ENCODE measurements at regions not wholly inside any gene's neighbourhood (a gene's known extent, or its start where the extent isn't known, plus 50 kb on each side); places are given as distances from the start of the nearest gene placed in this dataset.

- Histone ChIP-seq H3K27me3 (ENCODE audit: control insufficient read depth in 2 of 2, insufficient read depth in 2 of 2, low read length in 2 of 2) (no peaks in the 10 kb centered on the region), H3K4me2 (replicated peaks; ENCODE audit: extremely low read depth, low read length, poor library complexity, severe bottlenecking) (no peak overlapping the region), H3K4me3 (replicated peaks in 1 of 3; ENCODE audit: low read depth in 2 of 3, low read length in 3 of 3) (no peak overlapping the region), H3K36me3 (replicated peaks in 1 of 2; ENCODE audit: control insufficient read depth in 1 of 2, insufficient read depth in 2 of 2, low read length in 2 of 2) (no peaks in the 10 kb centered on the region), H3K79me2 (ENCODE audit: insufficient read depth, low read length) (no peaks in the 10 kb centered on the region), H3K9me3 (replicated peaks in 1 of 2; ENCODE audit: control insufficient read depth in 1 of 2, insufficient read depth in 1 of 2, low read length in 2 of 2) (peaks cover 0 to 7% of the 10 kb centered on the region in 2 donors), H2AFZ (ENCODE audit: insufficient read depth, low read depth, low read length, poor library complexity, severe bottlenecking) (no peak overlapping the region), H3K4me1 (ENCODE audit: control insufficient read depth in 1 of 2, insufficient read depth in 2 of 2, low read length in 2 of 2) (no peaks in the 10 kb centered on the region), H3K27ac (ENCODE audit: low read depth in 1 of 2, low read length in 2 of 2) (no peak overlapping the region), H4K20me1 (ENCODE audit: insufficient read depth, low read length) (no peaks in the 10 kb centered on the region), H3K9ac (ENCODE audit: insufficient read depth, low read length, poor library complexity, severe bottlenecking) (no peak overlapping the region)
- TF ChIP-seq CTCF (IDR thresholded peaks at IDR 0.05) = no peak
- intact Hi-C loops (cut with micrococcal nuclease) = no loop called here
- DNase-seq = no peak
- Mint-ChIP-seq H3K4me1 (no peaks in the 10 kb centered on the region), H3K36me3 (no peaks in the 10 kb centered on the region), H3K9me3 (peaks cover 5 to 23% (median 12%) of the 10 kb centered on the region in 7 donors), H3K27me3 (ENCODE audit: low read depth in 3 of 3) (no peaks in the 10 kb centered on the region), H3K27ac (no peak overlapping the region), H3K4me3 (no peak overlapping the region)
- 75% methylated on average over 3 of the region's 3 CpGs for WGBS (ENCODE audit: insufficient coverage)
Observed at GRCh38 chr18:27674411-27674810, 489.3 kb upstream of the CHST9 start.

- Mint-ChIP-seq H3K9me3 (peaks cover 5 to 23% (median 12%) of the 10 kb centered on the region in 7 donors), H3K27me3 (ENCODE audit: low read depth in 3 of 3) (no peaks in the 10 kb centered on the region), H3K36me3 (no peaks in the 10 kb centered on the region), H3K4me1 (no peaks in the 10 kb centered on the region), H3K4me3 (no peak overlapping the region), H3K27ac (no peak overlapping the region)
- Histone ChIP-seq H3K36me3 (replicated peaks in 1 of 2; ENCODE audit: control insufficient read depth in 1 of 2, insufficient read depth in 2 of 2, low read length in 2 of 2) (no peaks in the 10 kb centered on the region), H4K20me1 (ENCODE audit: insufficient read depth, low read length) (no peaks in the 10 kb centered on the region), H3K9me3 (replicated peaks in 1 of 2; ENCODE audit: control insufficient read depth in 1 of 2, insufficient read depth in 1 of 2, low read length in 2 of 2) (peaks cover 0 to 7% of the 10 kb centered on the region in 2 donors), H3K27me3 (ENCODE audit: control insufficient read depth in 2 of 2, insufficient read depth in 2 of 2, low read length in 2 of 2) (no peaks in the 10 kb centered on the region), H3K4me1 (ENCODE audit: control insufficient read depth in 1 of 2, insufficient read depth in 2 of 2, low read length in 2 of 2) (no peaks in the 10 kb centered on the region), H2AFZ (ENCODE audit: insufficient read depth, low read depth, low read length, poor library complexity, severe bottlenecking) (no peak overlapping the region), H3K79me2 (ENCODE audit: insufficient read depth, low read length) (no peaks in the 10 kb centered on the region), H3K9ac (ENCODE audit: insufficient read depth, low read length, poor library complexity, severe bottlenecking) (no peak overlapping the region), H3K27ac (ENCODE audit: low read depth in 1 of 2, low read length in 2 of 2) (no peak overlapping the region), H3K4me3 (replicated peaks in 1 of 3; ENCODE audit: low read depth in 2 of 3, low read length in 3 of 3) (no peak overlapping the region), H3K4me2 (replicated peaks; ENCODE audit: extremely low read depth, low read length, poor library complexity, severe bottlenecking) (no peak overlapping the region)
- WGBS (ENCODE audit: insufficient coverage) = 93% methylated on average over 16 of the region's 27 CpGs
- TF ChIP-seq CTCF (IDR thresholded peaks at IDR 0.05) = no peak
- DNase-seq = no peak
- intact Hi-C loops (cut with micrococcal nuclease) = no loop called here
Observed at GRCh38 chr18:27673861-27674260, 488.8 kb upstream of the CHST9 start.
